NCI-H1930 (cell line): ENCODE measurements at regions not wholly inside any gene's neighbourhood (a gene's known extent, or its start where the extent isn't known, plus 50 kb on each side); places are given as distances from the start of the nearest gene placed in this dataset.
A peak's percentile ranks its signal among the peaks of the same experiment; 100 is the strongest.
"Not testable (repeated sequence)": the region's sequence is repeated elsewhere in the genome, so short reads cannot be mapped to it uniquely, and the experiment has no call there.

Experiments
- DNase-seq, 2 experiments: peaks; one replicate each; lab custom pipeline; 2025; lab: John Stamatoyannopoulos, UW

- DNase-seq: not testable (repeated sequence)
Observed at GRCh38 chr6:71360556-71361335, 72.1 kb downstream of the OGFRL1 start.

GRCh38 chr6:71364889-71365542 lies 76.4 kb downstream of the OGFRL1 start:
- DNase-seq: no peak

- DNase-seq: no peak
Observed at GRCh38 chr6:71367756-71368155, 79.1 kb downstream of the OGFRL1 start.

GRCh38 chr6:71368284-71368683 lies 79.7 kb downstream of the OGFRL1 start:
- no peak for DNase-seq

- DNase-seq: no peak
Observed at GRCh38 chr6:71371559-71371958, 82.9 kb downstream of the OGFRL1 start.

- no peak for DNase-seq
Observed at GRCh38 chr6:71373943-71374342, 85.3 kb downstream of the OGFRL1 start.

- DNase-seq: no peak
Observed at GRCh38 chr6:71375676-71376075, 87.1 kb downstream of the OGFRL1 start.

GRCh38 chr6:71376830-71377229 lies 88.2 kb downstream of the OGFRL1 start:
- no peak for DNase-seq

- no peak for DNase-seq
Observed at GRCh38 chr6:71383476-71383875, 94.9 kb downstream of the OGFRL1 start.

- no peak for DNase-seq
Observed at GRCh38 chr6:71383901-71384489, 95.4 kb downstream of the OGFRL1 start.

GRCh38 chr6:71385111-71385822 lies 96.7 kb downstream of the OGFRL1 start:
- DNase-seq: peak; percentile 37 to 43

- DNase-seq: no peak
Observed at GRCh38 chr6:71386215-71386614, 97.6 kb downstream of the OGFRL1 start.

GRCh38 chr6:71387179-71387578 lies 98.6 kb downstream of the OGFRL1 start:
- DNase-seq: no peak

- DNase-seq: no peak
Observed at GRCh38 chr6:71388068-71388744, 99.6 kb downstream of the OGFRL1 start.

GRCh38 chr6:71388856-71389527 lies 100.4 kb downstream of the OGFRL1 start:
- DNase-seq: no peak

GRCh38 chr6:71391126-71391525 lies 102.5 kb downstream of the OGFRL1 start:
- DNase-seq: no peak

GRCh38 chr6:71392276-71392675 lies 103.7 kb downstream of the OGFRL1 start:
- DNase-seq: no peak

GRCh38 chr6:71393471-71393870 lies 104.9 kb downstream of the OGFRL1 start:
- no peak for DNase-seq

GRCh38 chr6:71393981-71394432 lies 105.4 kb downstream of the OGFRL1 start:
- DNase-seq: peak; percentile 57 to 59

- no peak for DNase-seq
Observed at GRCh38 chr6:71394926-71395325, 106.3 kb downstream of the OGFRL1 start.

GRCh38 chr6:71395731-71396409 lies 107.3 kb downstream of the OGFRL1 start:
- DNase-seq: no peak
